K562 (cell line): ENCODE measurements at regions not wholly inside any gene's neighbourhood (a gene's known extent, or its start where the extent isn't known, plus 50 kb on each side); places are given as distances from the start of the nearest gene placed in this dataset.
A peak's percentile ranks its signal among the peaks of the same experiment; 100 is the strongest.

ENCODE experiments used
- ATAC-seq: fragments of 200-7000 bp; cut with Tn5 transposase; 3 replicates; pipeline ENCODE4 v1.9.1; 2020; ENCODE audit warnings: moderate library complexity
- BruUV-seq: library from RNA; stranded (reverse); fragments of 400-500 nt; replicated peaks from 2 replicates; lab custom pipeline; 2021; lab: Mats Ljungman, UMichigan
- CTCF ChIA-PET: fragments of 300-600 bp; formaldehyde crosslinking; extraction: SDS; loops from one replicate; lab custom pipeline; 2021; ENCODE audit warnings: low intra/inter-chr PET ratio; lab: Yijun Ruan, JAX
- POLR2A ChIA-PET: fragments of 300-600, 350-650 bp; sonication (Branson Sonifier 250); formaldehyde crosslinking; extraction: SDS; loops from one replicate; lab custom pipeline; 2021; ENCODE audit warnings: antibody characterized with exemption, inconsistent platforms; lab: Yijun Ruan, JAX
- DNase-seq, 4 experiments: peaks; one replicate each; pipeline versions ENCODE4 v3.0.0 to v3.0.0-alpha.2; 2011 to 2018; ENCODE audit warnings: low spot score in 3 of 4, mixed read lengths in 3 of 4; ENCODE audit errors: extremely low read depth in 1 of 4
- FAIRE-seq: peaks from 2 replicates; lab custom pipeline; 2011; peaks lifted over from hg19 to GRCh38; lab: Jason Lieb, UNC
- H2AFZ ChIP-seq: 2 replicates; pipeline ENCODE4 v1.6.0; 2011; ENCODE audit warnings: low read depth, low read length, control low read depth, inconsistent platforms
- H3K27ac ChIP-seq: fragments of 200-600 bp; 3 replicates; pipeline ENCODE4 v1.8.0; 2011; ENCODE audit warnings: low read depth, mild to moderate bottlenecking, control low read depth, inconsistent platforms, low read length, moderate library complexity, mixed read lengths; ENCODE audit errors: extremely low read depth
- H3K27me3 ChIP-seq, 2 experiments: fragments of 300-600 bp in 1 of 2; 2 replicates in 1 of 2; 3 replicates in 1 of 2; pipeline versions ENCODE4 v1.6.0 to v1.8.0; 2011; ENCODE audit warnings: inconsistent platforms in 2 of 2, low read length in 2 of 2, mild to moderate bottlenecking in 1 of 2, mixed read lengths in 1 of 2, moderate library complexity in 1 of 2; ENCODE audit not compliant: control insufficient read depth in 2 of 2, insufficient read depth in 2 of 2
- H3K36me3 ChIP-seq: fragments of 300-600 bp; 3 replicates; pipeline ENCODE4 v1.8.0; 2011; ENCODE audit warnings: mild to moderate bottlenecking, low read length, inconsistent platforms; ENCODE audit not compliant: control insufficient read depth, insufficient read depth
- H3K4me1 ChIP-seq, 2 experiments: fragments of 200-600 bp in 1 of 2; replicated peaks in 1 of 2; 2 replicates in 1 of 2; 3 replicates in 1 of 2; pipeline versions ENCODE4 v1.5.1 to v1.8.0; 2011; ENCODE audit warnings: inconsistent platforms in 2 of 2, low read length in 2 of 2, mild to moderate bottlenecking in 1 of 2, mixed read lengths in 1 of 2, moderate library complexity in 1 of 2; ENCODE audit not compliant: control insufficient read depth in 2 of 2, insufficient read depth in 2 of 2
- H3K4me2 ChIP-seq: 2 replicates; pipeline ENCODE4 v1.6.1; 2011; ENCODE audit warnings: low read length, control low read depth, inconsistent platforms, mixed read lengths; ENCODE audit not compliant: insufficient read depth
- H3K4me3 ChIP-seq: fragments of 200-600 bp; sonication (generic), shearing (Covaris generic); 2 replicates; pipeline ENCODE4 v1.5.1; 2016; ENCODE audit warnings: control low read depth, inconsistent platforms
- H3K79me2 ChIP-seq: fragments of 200-600 bp; 3 replicates; pipeline ENCODE4 v1.8.0; 2011; ENCODE audit warnings: low read length, inconsistent platforms; ENCODE audit not compliant: control insufficient read depth, insufficient read depth
- H3K9ac ChIP-seq, 2 experiments: 2 replicates each; pipeline versions ENCODE4 v1.6.0 to v1.6.1; 2011; ENCODE audit warnings: low read depth in 2 of 2, low read length in 2 of 2, control low read depth in 1 of 2, inconsistent platforms in 1 of 2, mild to moderate bottlenecking in 1 of 2, mixed read lengths in 1 of 2; ENCODE audit not compliant: insufficient read depth in 1 of 2
- H3K9me1 ChIP-seq: one replicate; pipeline ENCODE4 v1.6.0; 2011; ENCODE audit warnings: inconsistent platforms, mild to moderate bottlenecking, low read length, moderate library complexity; ENCODE audit not compliant: control insufficient read depth, insufficient read depth
- H3K9me3 ChIP-seq: replicated peaks from 2 replicates; pipeline ENCODE4 v1.5.1; 2011; ENCODE audit warnings: low read depth, low read length, inconsistent platforms; ENCODE audit not compliant: control insufficient read depth, insufficient read depth
- H4K20me1 ChIP-seq: replicated peaks from 2 replicates; pipeline ENCODE4 v1.6.1; 2011; ENCODE audit warnings: low read length, inconsistent platforms, mixed read lengths; ENCODE audit not compliant: control insufficient read depth, insufficient read depth
- ARHGAP35 ChIP-seq: fragments of 450-650 bp; IDR thresholded peaks from 2 replicates; pipeline ENCODE4 v1.6.1; 2018; ENCODE audit not compliant: partially characterized antibody
- HOMEZ ChIP-seq: fragments of 250-450 bp; sonication (Bioruptor Pico); IDR thresholded peaks from 2 replicates; pipeline ENCODE4 v1.4.0; 2020; ENCODE audit warnings: mild to moderate bottlenecking, moderate library complexity
- MTA1 ChIP-seq: fragments of 450-650 bp; IDR thresholded peaks from 2 replicates; pipeline ENCODE4 v1.6.1; 2017; ENCODE audit warnings: borderline replicate concordance
- PTRF ChIP-seq: fragments of 450-650 bp; IDR thresholded peaks from 2 replicates; pipeline ENCODE4 v1.6.1; 2016; ENCODE audit warnings: mild to moderate bottlenecking, missing genetic modification characterization, missing compliant biosample characterization
- RB1 ChIP-seq: fragments of 450-650 bp; IDR thresholded peaks from 2 replicates; pipeline ENCODE4 v1.6.1; 2017; ENCODE audit warnings: low read depth, mild to moderate bottlenecking
- RBM34 ChIP-seq: fragments of 200-400 bp; formaldehyde crosslinking; IDR thresholded peaks from 2 replicates; pipeline ENCODE4 v1.6.1; 2018; ENCODE audit warnings: low read length, borderline replicate concordance; ENCODE audit not compliant: insufficient read depth
- ZBTB11 ChIP-seq, 3 experiments: fragments of 200-800 bp in 1 of 3; fragments of 250-450 bp in 1 of 3; fragments of 450-650 bp in 1 of 3; sonication (Bioruptor Pico) in 1 of 3; sonication (Bioruptor generic) in 1 of 3; formaldehyde crosslinking in 1 of 3; IDR thresholded peaks; 2 replicates each; pipeline versions ENCODE4 v1.6.1 to v1.8.0; 2016 to 2022; ENCODE audit warnings: mild to moderate bottlenecking in 2 of 3, missing genetic modification characterization in 2 of 3, missing compliant biosample characterization in 1 of 3, moderate library complexity in 1 of 3
- WGBS: fragments of 100-300 bp; shearing (Covaris generic); methylation state at CpG from one replicate; pipeline ENCODE4 v1.1.6; 2016; ENCODE audit warnings: low coverage, mixed read lengths; ENCODE audit not compliant: insufficient coverage; ENCODE audit errors: missing lambda C conversion rate; 5-methylcytosine and 5-hydroxymethylcytosine counted together
- in situ Hi-C: fragments of 300-500 bp; cut with MboI; formaldehyde crosslinking; loops from 4 replicates; pipeline ENCODE4 v1.15.0; 2018; ENCODE audit warnings: inconsistent platforms, mixed read lengths
- intact Hi-C: fragments of 100-400 bp; cut with micrococcal nuclease; formaldehyde crosslinking; loops from 2 replicates; pipeline ENCODE4 v1.14.2; 2022
- TF ChIP-seq, protein P1 (sequence below): sonication (generic); formaldehyde crosslinking; IDR thresholded peaks from 2 replicates; pipeline ENCODE4 v1.9.0; 2022; ENCODE audit warnings: mild to moderate bottlenecking, missing genetic modification reagents

DNA sequence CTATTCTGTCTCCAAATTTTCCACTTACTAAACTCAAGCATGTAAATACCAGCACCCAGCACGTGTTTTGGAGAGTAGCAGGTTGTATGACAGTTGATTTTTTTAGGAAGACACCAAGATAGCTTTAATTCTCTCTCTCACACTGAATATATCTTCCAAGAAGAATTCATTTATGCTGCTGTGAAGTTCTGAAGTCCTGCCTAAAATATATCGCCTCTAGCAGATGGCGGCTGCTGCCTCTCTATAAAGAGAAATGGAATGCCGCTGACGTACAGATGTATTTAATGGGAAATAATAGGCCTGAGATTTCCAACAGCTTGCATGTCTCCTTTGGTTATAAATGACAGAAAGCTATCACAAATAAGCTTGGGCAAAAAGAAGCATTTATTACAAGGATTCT, 74.7 kb downstream of the PFDN4 start:
- intact Hi-C loops = no loop called here
- Histone ChIP-seq H3K9me3 (no peaks in the 10 kb centered on the region), H3K79me2 (no peaks in the 10 kb centered on the region), H3K4me3 (no peak overlapping the region), H3K36me3 (no peaks in the 10 kb centered on the region), H3K9ac (no peak overlapping the region), H4K20me1 (no peaks in the 10 kb centered on the region), H3K4me2 (no peak overlapping the region), H3K27ac (no peak overlapping the region), H3K9me1 (no peaks in the 10 kb centered on the region), H3K4me1 (no peaks in the 10 kb centered on the region), H3K27me3 (no peaks in the 10 kb centered on the region), H2AFZ (no peak overlapping the region)
- CTCF ChIA-PET = no interaction called here
- in situ Hi-C loops = no loop called here
- FAIRE-seq = no peak
- no peak for DNase-seq
- ATAC-seq = no peak
- no TSS peak for BruUV-seq
- POLR2A ChIA-PET = no interaction called here
- 2% methylated on average over 5 of the region's 5 CpGs for WGBS
- TF ChIP-seq, protein P1, sequence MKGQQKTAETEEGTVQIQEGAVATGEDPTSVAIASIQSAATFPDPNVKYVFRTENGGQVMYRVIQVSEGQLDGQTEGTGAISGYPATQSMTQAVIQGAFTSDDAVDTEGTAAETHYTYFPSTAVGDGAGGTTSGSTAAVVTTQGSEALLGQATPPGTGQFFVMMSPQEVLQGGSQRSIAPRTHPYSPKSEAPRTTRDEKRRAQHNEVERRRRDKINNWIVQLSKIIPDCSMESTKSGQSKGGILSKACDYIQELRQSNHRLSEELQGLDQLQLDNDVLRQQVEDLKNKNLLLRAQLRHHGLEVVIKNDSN (CRISPR knock-in tag) = no peak
- TF ChIP-seq ARHGAP35 (no peak), RB1 (no peak), HOMEZ (CRISPR knock-in tag) (no peak), PTRF (tag) (no peak), ZBTB11 (CRISPR knock-in tag; IDR thresholded peaks at IDR 0.05) (peak in 1 of 3 experiments; percentile 20; a peak in 1 of 6 replicates), RBM34 (no peak), MTA1 (no peak)
